Effector CD8-positive, alpha-beta T cell (primary cell): ENCODE measurements at regions not wholly inside any gene's neighbourhood (a gene's known extent, or its start where the extent isn't known, plus 50 kb on each side); places are given as distances from the start of the nearest gene placed in this dataset.
"Not testable (repeated sequence)": the region's sequence is repeated elsewhere in the genome, so short reads cannot be mapped to it uniquely, and the experiment has no call there.

ENCODE experiments used
- DNase-seq: peaks from one replicate; lab custom pipeline; 2025; lab: John Stamatoyannopoulos, UW

DNA sequence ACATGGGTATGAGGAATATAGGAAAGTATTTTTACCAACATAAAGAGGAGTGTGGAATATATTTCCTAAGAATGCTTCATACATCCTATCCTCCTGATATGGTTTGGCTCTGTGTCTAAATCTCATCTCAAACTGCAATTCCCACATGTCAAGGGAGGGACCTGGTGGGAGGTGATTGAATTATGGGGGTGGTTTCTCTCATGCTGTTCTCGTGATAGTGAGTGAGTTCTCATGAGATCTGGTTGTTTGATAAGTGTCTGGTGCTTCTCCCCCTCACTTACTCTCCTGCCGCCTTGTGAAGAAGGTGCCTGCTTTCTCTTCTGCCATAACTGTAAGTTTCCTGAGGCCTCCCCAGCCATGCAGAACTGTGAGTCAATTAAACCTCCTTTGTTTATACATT, 62.2 kb upstream of the CYRIA start:
- not testable (repeated sequence) for DNase-seq

- DNase-seq = no peak
Measured at GRCh38 chr2:16727256-16727655, 61.6 kb upstream of the CYRIA start.

DNA sequence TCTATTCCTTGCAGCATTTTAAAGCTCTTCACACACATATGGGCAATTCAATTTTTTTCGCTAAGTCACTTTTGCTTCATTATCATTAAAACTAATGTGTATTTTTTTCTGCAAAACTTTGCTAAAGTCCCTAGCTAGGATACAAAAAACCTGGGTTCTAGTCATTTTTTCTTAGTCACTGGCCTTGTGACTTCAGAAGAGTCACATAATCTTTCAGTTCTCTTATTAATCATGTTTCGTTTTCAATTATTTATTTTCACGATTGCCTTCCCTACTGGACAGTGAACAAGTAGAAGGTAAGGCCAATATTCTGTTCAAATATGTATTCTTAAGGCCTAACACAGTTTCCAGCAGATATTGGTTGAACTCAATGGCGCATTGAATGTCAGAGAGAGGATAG, 60.9 kb upstream of the CYRIA start:
- no peak for DNase-seq

DNA sequence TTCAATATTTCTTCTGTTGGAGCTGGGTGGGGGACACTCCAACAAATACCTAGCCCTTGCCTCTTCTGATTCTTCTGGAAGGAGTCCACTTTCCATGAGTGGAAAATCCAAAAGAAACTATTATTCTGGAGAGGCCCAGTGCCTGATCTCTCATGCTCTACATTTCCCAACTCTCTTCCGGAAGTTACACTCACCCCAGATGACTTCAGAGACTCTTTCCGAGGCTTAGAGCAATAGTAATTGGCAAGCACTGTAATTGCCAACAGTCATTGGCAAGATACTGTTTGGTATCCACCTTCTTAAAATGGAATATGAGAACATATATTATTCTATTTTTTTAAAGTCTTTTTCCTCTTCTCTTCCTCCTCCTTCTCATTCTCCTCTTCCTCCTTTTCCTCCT, 60.5 kb upstream of the CYRIA start:
- DNase-seq = no peak

- no peak for DNase-seq
Measured at GRCh38 chr2:16725549-16725948, 59.9 kb upstream of the CYRIA start.

DNA sequence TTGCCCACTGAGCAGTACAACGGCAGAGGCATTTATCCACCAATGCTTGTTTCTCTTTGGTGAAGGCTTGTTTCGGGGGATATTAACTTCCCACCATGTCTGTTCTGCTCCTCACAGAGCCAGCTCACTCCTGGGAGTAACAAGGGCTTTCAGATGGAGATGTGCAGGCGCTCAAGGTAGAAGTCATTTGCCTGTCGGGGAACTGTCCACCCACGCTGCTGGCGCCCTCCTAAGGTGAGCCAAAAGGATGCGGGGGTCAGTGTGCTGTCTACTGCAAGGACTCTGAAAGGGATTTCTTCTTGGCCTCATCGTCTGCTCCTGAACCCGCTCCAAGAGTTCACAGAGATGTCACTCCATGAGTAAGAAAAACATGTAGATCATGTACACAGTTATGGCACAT, 57.0 kb upstream of the CYRIA start:
- DNase-seq = no peak

GRCh38 chr2:16722126-16722525, 56.5 kb upstream of the CYRIA start:
- DNase-seq = no peak

GRCh38 chr2:16721529-16721928, 55.9 kb upstream of the CYRIA start:
- not testable (repeated sequence) for DNase-seq

DNA sequence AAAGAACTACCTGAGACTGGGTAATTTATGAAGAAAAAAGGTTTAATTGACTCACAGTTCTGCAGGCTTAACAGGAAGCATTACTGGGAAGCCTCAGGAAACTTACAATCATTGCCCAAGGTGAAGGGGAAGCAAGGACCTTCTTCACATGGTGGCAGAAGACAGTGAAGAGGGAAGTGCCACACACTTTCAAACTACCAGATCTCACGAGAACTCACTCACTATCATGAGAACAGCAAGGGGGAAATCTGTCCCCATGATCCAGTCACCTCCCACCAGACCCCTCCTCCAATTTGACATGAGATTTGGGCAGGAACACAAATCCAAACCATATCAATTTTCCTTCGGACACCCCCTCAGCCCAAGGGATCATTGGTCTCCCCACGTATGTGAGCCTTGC, 55.1 kb upstream of the CYRIA start:
- not testable (repeated sequence) for DNase-seq

DNA sequence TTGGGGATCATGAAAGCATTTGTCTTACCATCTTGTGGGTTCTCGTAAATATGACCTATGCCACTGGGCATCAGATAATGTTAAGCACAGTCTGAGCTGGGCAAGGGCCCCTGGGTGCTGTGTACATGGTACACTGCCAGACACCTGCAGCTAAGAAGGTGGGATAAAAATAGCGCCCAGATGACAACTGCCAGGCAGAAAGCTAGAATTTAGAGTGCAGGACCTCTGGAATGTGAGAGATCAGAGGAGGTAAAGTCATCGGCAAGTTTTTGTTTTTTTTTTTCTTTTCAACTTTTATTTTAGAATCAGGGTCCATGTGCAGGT, 53.8 kb upstream of the CYRIA start:
- DNase-seq = no peak

DNA sequence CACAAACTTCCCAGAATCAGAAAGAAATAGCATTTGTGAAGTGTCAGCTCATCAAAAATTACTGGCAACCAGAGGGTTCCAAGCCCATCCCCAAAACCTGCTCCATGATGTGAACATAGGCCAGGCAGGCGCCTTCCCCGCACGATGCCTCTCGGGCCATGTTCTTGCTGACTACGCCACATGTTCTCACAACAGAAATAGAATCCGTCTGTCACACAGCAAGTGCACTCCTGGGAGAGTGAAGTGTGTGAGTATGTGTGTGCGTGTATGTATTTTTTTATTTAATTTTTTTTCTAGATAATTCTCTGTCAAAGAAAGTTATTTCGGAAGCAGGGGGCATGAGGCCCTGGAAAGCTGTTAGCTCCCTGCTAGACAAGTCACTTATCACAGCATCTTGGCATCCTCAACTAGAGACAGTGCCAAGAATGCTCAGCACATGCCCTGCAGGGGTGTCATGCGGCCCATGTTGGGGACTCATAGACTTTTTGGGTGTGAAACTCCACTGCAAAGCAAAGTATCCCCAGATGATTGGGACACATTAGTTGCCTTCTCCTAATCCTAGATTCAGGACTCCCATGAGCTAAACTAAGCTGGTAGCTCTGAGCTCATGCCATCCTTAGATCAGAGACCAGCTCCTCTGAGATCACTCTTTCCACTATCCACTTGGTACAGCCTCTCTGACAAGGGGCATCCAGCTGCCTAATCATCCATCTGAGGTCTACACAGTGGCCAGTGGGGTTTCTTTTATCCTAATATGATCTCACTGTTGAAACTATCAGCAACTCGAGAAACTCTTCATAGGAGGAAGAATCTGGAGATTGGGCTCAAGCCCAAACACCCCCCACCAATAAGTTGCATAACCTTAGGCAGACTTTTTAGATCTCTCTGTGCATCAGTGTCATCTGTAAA, 53.2 kb upstream of the CYRIA start:
- no peak for DNase-seq

DNA sequence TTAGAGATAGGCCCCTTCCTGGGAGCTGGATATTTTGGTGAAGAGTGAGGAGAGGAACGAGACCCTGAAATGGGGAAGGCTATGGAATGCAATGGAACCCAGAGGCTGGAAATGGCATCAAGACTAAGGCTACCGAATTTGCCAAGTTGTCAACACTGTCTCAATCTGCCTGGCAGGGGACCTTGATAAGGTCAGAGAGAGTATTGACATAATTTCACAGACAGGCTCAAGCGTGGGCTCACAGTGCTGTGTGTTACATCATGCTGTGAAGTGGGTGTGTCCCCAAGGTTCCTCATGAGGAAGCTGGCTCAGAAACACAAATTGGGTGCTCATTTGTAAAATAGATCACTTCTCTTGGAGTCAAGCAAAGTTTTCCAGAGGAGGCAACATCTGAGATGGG, 51.8 kb upstream of the CYRIA start:
- no peak for DNase-seq

- no peak for DNase-seq
Measured at GRCh38 chr2:16716944-16717343, 51.3 kb upstream of the CYRIA start.

GRCh38 chr2:16716024-16716423, 50.4 kb upstream of the CYRIA start:
- no peak for DNase-seq
